Esophagus muscularis mucosa (tissue), 4 donors: ENCODE measurements at regions not wholly inside any gene's neighbourhood (a gene's known extent, or its start where the extent isn't known, plus 50 kb on each side); places are given as distances from the start of the nearest gene placed in this dataset.
"Not testable (repeated sequence)": the region's sequence is repeated elsewhere in the genome, so short reads cannot be mapped to it uniquely, and the experiment has no call there.

Experiments used
- DNase-seq: peaks from one replicate; pipeline ENCODE4 v3.0.0-alpha.2; 2017; ENCODE audit errors: extremely low spot score
- H3K27ac ChIP-seq, 4 donors: fragments of 200-600 bp; sonication (generic); replicated peaks in 1 of 4; 1 replicate in 3 of 4; 2 replicates in 1 of 4; pipeline ENCODE4 v1.5.1; 2016 to 2019; ENCODE audit warnings: mild to moderate bottlenecking in 1 of 4
- H3K27me3 ChIP-seq, 4 donors: fragments of 200-600 bp; sonication (generic); one replicate each; pipeline versions ENCODE4 v1.5.1 to v1.6.0; 2016 to 2019
- H3K36me3 ChIP-seq, 4 donors: fragments of 200-600 bp; sonication (generic); one replicate each; pipeline ENCODE4 v1.5.1; 2016 to 2019
- H3K4me1 ChIP-seq, 4 donors: fragments of 200-600 bp; sonication (generic); one replicate each; pipeline ENCODE4 v1.5.1; 2016 to 2019
- H3K4me3 ChIP-seq, 4 donors: fragments of 200-600 bp; sonication (generic); 1 replicate in 2 of 4; 2 replicates in 2 of 4; pipeline ENCODE4 v1.5.1; 2016 to 2019; ENCODE audit warnings: mild to moderate bottlenecking in 4 of 4, moderate library complexity in 1 of 4
- H3K9me3 ChIP-seq, 4 donors: fragments of 200-600 bp; sonication (generic); 1 replicate in 3 of 4; 2 replicates in 1 of 4; pipeline ENCODE4 v1.5.1; 2016 to 2019
- EP300 ChIP-seq: sonication (generic); formaldehyde crosslinking; IDR thresholded peaks from one replicate; pipeline ENCODE4 v1.6.1; 2017; ENCODE audit warnings: antibody characterized with exemption
- POLR2A ChIP-seq: fragments of 450-650 bp; IDR thresholded peaks from one replicate; pipeline ENCODE4 v1.6.1; 2017; ENCODE audit warnings: antibody characterized with exemption, moderate library complexity, mild to moderate bottlenecking, low read depth
- POLR2AphosphoS5 ChIP-seq, 2 donors: sonication (generic); formaldehyde crosslinking; IDR thresholded peaks; one replicate each; pipeline ENCODE4 v1.6.1; 2017; ENCODE audit warnings: antibody characterized with exemption in 2 of 2
- WGBS: methylation state at CpG from one replicate; pipeline ENCODE4 v1.1.5; 2018; 5-methylcytosine and 5-hydroxymethylcytosine counted together
- intact Hi-C: fragments of 100-400 bp; cut with DNase I; formaldehyde crosslinking; loops from one replicate; pipeline ENCODE4 v1.15.1; 2023
- TF ChIP-seq, protein P1 (sequence below), 3 experiments: fragments of 200-600 bp in 2 of 3; fragments of 450-650 bp in 1 of 3; sonication (generic) in 2 of 3; IDR thresholded peaks; one replicate each; pipeline ENCODE4 v1.5.1; 2017 to 2019; ENCODE audit warnings: antibody characterized with exemption in 3 of 3, mild to moderate bottlenecking in 2 of 3, moderate library complexity in 1 of 3

DNA sequence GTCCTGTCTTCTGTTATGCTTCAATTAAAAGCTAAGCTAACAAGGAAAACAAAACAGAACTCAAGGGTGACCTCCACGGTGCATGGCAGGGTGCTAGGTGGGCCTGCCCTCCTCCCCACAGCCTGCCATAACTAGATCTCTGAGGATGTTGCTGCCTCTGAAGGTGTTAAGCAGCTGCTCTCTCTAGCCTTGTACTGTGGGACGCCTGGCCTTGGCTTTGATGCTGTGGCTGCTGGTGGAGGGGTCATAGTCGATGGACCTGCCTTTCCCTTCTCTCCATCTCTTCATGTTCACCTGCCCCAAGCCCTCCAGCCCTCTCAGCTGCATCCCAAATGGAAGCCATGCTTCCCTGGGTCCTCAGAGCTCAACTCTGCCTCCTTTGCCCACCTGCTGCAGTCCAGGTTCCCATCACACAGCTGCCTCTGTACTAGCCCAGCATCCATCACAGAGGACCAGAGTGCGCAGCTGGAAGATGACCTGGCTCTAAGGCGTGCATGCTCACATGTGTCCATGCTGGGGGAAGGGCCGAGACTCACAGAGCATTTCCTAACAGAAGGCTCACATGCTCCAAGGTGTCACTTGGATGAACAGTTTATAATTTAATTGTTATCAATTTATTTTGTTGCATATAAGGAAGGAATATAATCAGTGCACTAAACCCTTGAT is 180.3 kb upstream of the E2F8 start:
- no peak overlapping the region for H3K27ac ChIP-seq
- intact Hi-C loops, result no loop called here

GRCh38 chr11:19419808-19420207 is 179.1 kb upstream of the E2F8 start:
- H3K9me3 ChIP-seq, result no peaks in the 10 kb centered on the region
- intact Hi-C loops, result no loop called here
- peaks cover 0 to 3% (median 0%) of the 10 kb centered on the region in 4 donors for H3K4me1 ChIP-seq
- no peak for TF ChIP-seq POLR2AphosphoS5 (IDR thresholded peaks at IDR 0.05)
- TF ChIP-seq, protein P1, sequence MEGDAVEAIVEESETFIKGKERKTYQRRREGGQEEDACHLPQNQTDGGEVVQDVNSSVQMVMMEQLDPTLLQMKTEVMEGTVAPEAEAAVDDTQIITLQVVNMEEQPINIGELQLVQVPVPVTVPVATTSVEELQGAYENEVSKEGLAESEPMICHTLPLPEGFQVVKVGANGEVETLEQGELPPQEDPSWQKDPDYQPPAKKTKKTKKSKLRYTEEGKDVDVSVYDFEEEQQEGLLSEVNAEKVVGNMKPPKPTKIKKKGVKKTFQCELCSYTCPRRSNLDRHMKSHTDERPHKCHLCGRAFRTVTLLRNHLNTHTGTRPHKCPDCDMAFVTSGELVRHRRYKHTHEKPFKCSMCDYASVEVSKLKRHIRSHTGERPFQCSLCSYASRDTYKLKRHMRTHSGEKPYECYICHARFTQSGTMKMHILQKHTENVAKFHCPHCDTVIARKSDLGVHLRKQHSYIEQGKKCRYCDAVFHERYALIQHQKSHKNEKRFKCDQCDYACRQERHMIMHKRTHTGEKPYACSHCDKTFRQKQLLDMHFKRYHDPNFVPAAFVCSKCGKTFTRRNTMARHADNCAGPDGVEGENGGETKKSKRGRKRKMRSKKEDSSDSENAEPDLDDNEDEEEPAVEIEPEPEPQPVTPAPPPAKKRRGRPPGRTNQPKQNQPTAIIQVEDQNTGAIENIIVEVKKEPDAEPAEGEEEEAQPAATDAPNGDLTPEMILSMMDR (IDR thresholded peaks at IDR 0.05), result no peak
- no peak for TF ChIP-seq EP300
- TF ChIP-seq POLR2A, result no peak
- H3K27me3 ChIP-seq, result no peaks in the 10 kb centered on the region
- no peaks in the 10 kb centered on the region for H3K36me3 ChIP-seq
- H3K4me3 ChIP-seq, result no peak overlapping the region
- no peak for DNase-seq
- 72% methylated on average over 7 of the region's 7 CpGs for WGBS
- H3K27ac ChIP-seq, result no peak overlapping the region

More for the DNA sequence above, 180.3 kb upstream of the E2F8 start:
- peaks cover 0 to 3% (median 0%) of the 10 kb centered on the region in 4 donors for H3K4me1 ChIP-seq
- H3K4me3 ChIP-seq, result no peak overlapping the region
- 67% methylated on average over 6 of the region's 6 CpGs for WGBS
- H3K27me3 ChIP-seq, result no peaks in the 10 kb centered on the region
- H3K9me3 ChIP-seq, result no peaks in the 10 kb centered on the region
- DNase-seq, result no peak
- H3K36me3 ChIP-seq, result no peaks in the 10 kb centered on the region
- TF ChIP-seq POLR2A (no peak), EP300 (no peak), POLR2AphosphoS5 (IDR thresholded peaks at IDR 0.05) (no peak)
- TF ChIP-seq, protein P1 (IDR thresholded peaks at IDR 0.05), result no peak

DNA sequence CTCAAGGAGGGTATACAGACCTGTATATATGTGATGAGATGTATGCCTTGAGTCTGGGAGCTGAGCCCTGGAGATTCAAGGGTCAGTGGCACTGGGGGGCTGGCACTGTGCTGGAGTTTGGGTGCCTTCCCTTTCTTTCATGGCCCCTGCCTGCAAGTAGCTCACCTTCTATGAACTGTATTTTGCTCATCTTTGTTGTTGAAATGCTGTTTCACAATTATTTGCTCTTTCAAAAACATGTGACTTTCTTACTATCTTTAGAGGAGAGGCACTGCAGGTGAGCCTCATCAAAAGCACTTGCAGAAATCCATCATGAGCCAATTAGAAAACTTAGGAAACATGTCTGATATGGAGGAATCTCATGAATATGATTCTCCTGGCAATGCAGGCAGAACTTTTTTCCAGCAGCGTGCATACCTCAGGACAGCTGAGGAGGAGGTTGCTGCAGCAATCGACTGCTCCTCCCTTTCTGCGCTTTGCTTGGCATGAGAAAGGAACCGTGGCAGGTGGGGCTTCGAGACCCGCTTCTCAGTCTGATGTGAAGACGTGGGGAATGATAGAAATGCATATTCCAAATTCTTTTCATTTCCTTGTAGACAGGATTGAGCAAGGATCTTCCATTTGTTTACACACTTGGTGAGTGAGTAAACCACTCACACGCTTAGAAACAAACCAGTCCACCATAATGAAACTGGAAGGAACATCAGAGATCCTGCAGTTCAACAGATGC is 178.4 kb upstream of the E2F8 start:
- intact Hi-C loops, result no loop called here
- Histone ChIP-seq H3K27ac (no peak overlapping the region), H3K27me3 (no peaks in the 10 kb centered on the region), H3K4me3 (no peak overlapping the region), H3K9me3 (no peaks in the 10 kb centered on the region), H3K36me3 (no peaks in the 10 kb centered on the region), H3K4me1 (peaks cover 0 to 3% (median 0%) of the 10 kb centered on the region in 4 donors)
- no peak for TF ChIP-seq POLR2A
- TF ChIP-seq POLR2AphosphoS5 (IDR thresholded peaks at IDR 0.05), result peak in 1 of 2 donors; percentile 24
- TF ChIP-seq, protein P1 (IDR thresholded peaks at IDR 0.05), result no peak
- TF ChIP-seq EP300, result no peak
- no peak for DNase-seq
- WGBS, result 32% methylated on average over 8 of the region's 8 CpGs

- no peak overlapping the region for H3K27ac ChIP-seq
- WGBS, result 91% methylated on average over 2 of the region's 2 CpGs
- no peak overlapping the region for H3K4me3 ChIP-seq
- intact Hi-C loops, result no loop called here
- DNase-seq, result no peak
- peaks cover 0 to 3% (median 0%) of the 10 kb centered on the region in 4 donors for H3K4me1 ChIP-seq
- H3K36me3 ChIP-seq, result no peaks in the 10 kb centered on the region
- TF ChIP-seq EP300 (no peak), POLR2A (no peak), POLR2AphosphoS5 (IDR thresholded peaks at IDR 0.05) (no peak)
- TF ChIP-seq, protein P1 (IDR thresholded peaks at IDR 0.05), result no peak
- no peaks in the 10 kb centered on the region for H3K9me3 ChIP-seq
- no peaks in the 10 kb centered on the region for H3K27me3 ChIP-seq
Measured at GRCh38 chr11:19418221-19418620, 177.5 kb upstream of the E2F8 start.

DNA sequence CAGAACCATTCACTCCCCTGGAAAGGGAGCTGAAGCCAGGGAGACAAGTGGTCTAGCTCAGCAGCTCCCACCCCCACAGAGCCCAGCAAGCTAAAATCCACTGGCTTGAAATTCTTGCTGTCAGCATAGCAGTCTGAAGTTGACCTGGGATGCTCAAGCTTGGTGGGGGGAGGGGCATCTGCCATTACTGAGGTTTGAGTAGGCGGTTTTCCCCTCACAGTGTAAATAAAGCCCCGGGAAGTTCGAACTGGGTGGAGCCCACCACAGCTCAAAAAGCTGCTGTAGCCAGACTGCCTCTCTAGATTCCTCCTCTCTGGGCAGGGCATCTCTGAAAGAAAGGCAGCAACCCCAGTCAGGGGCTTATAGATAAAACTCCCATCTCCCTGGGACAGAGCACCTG is 171.3 kb upstream of the E2F8 start:
- H3K9me3 ChIP-seq, H3K4me3 ChIP-seq, H3K27ac ChIP-seq, H3K4me1 ChIP-seq, intact Hi-C loops, H3K36me3 ChIP-seq, DNase-seq: not testable (repeated sequence)
- WGBS, result 10% methylated on average over 3 of the region's 3 CpGs
- peaks cover 0 to 20% (median 0%) of the 10 kb centered on the region in 4 donors for H3K27me3 ChIP-seq
